HT-29 (cell line): ENCODE measurements at regions not wholly inside any gene's neighbourhood (a gene's known extent, or its start where the extent isn't known, plus 50 kb on each side); places are given as distances from the start of the nearest gene placed in this dataset.
A peak's percentile ranks its signal among the peaks of the same experiment; 100 is the strongest.

Experiments used
- DNase-seq: peaks from one replicate; pipeline ENCODE4 v3.0.0-alpha.2; 2015; ENCODE audit warnings: low spot score

DNA sequence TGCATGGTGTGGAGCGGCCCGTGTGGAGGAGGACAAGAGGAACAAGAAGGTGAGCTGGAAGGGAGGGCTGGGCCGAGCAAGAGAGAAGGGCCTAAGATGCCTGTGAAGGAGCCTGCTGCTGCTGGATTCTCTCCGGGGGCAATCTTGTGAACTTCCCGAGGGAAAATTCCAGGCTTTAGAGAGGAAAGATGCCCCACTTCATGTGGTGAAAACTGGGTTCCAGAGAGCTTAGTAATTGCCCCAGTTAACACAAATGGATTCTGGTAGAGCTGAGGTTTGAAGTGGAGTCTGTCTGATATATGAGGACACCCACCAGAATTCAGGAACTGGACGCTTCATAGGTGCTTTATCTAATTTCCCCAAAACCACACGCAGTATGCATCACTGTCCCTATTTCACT lies 114.1 kb upstream of the ZMIZ1 start:
- no peak for DNase-seq

DNA sequence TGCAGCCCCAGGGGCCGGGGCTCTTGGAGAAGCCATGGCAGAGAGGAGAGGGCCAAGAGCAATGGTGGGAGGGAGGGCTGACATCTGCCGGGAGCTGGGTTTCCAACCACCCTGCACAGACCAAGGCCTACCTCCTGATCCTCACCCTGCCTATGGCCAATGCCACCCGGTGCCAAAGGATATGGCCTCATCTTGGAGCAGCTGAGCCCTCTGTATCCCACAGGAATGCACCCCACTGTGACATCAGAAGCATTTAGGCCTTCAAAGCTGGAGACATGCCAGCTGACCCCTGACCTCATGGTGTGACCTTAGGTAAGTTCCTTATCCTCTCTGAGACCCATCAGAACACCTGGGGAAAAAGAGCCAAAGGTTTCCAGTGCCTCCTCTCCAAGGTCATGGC lies 113.6 kb upstream of the ZMIZ1 start:
- no peak for DNase-seq

DNA sequence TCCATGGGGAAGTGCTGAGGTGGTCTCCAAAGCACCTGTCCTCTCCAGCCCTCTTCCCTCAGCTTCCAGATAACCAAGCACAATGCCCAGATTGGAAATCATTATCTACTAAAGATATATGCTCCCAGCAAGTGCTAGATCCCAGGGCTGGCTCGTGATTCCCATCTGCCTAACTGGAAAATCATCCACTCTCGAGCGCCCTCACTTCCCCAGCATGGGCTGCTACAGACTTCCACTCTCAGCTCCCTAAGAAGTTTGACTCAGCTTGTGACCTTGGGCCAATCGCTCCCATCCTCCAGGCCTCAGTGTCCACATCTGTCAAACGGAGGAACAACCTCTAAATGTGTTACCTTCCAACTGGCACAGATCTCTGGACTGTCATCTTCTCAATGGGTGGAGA lies 112.4 kb upstream of the ZMIZ1 start:
- no peak for DNase-seq

DNA sequence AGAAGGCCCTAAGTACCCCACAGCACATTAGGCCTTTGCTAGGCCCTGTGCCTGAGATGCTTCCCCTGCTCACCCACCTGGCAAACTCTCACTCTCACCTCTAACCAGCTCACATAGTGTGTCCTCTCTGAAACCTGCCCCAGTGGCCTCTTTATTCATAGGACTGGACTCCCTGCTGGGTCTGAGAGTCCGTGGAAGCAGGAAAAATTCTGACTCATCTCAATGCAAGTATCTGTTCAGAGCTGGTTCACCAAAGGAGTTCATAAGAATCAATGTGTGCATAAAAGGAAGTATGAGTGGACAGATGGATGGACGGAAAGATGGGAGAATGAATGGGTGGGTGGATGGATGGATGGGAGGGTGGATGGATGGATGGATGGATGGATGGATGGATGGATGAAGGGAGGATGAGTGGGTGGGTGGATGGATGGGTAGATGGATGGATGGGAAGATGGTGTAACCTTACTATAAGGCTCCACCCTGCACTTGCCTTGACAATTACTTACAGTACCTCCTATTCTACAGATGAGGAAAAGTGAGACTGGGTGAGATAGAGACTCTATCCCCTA lies 111.2 kb upstream of the ZMIZ1 start:
- DNase-seq: no peak

DNA sequence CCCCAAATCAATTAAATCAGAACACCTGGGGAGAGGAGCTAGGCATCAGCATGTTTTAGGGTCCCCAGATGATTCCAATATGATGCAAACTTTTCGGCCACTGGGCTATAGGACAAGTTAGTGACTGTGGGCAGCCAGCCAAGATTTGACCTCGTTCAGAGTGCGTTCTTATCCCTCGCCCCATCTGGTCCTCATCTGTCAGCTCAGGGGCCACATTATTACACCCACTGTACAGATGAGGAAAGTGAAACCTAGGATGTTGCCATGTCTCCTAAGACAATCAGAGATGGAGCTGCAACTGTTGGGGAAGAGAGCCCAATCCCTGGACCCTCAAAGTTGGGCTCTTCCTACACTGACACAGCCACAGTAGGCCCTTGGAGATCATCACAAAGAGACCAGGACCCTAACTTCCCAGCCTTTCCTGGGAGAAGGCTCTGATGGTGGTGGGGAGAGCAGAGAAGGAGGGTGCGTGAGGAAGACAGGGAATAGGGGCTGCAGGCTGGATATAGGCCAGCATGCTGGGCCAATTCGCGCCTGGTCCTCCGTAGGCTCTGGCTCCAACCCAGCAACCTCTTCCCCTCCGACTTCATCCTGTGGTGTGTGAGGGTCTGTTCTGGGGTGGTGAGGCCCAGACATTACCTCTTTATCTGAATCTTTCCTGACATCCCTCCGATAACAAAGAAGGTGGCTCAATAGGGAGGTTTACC lies 109.4 kb upstream of the ZMIZ1 start:
- no peak for DNase-seq

DNA sequence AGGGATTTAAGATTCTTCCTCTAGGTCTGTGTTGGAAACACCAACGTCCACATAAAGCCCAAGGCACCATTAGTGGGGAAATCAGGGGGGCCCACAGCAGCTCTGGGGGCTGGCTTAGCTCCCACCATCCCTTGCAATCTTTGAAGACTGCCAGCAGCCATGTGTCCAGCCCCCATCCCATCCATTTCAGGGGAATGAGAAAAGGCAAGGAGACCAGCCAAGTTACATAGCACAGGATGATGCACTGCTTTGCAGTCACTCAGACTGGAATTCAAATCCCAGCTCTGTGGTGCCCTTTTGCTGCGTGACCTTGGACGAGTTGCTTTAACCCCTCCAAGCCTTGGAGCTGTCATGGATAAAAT lies 108.9 kb upstream of the ZMIZ1 start:
- DNase-seq: no peak

DNA sequence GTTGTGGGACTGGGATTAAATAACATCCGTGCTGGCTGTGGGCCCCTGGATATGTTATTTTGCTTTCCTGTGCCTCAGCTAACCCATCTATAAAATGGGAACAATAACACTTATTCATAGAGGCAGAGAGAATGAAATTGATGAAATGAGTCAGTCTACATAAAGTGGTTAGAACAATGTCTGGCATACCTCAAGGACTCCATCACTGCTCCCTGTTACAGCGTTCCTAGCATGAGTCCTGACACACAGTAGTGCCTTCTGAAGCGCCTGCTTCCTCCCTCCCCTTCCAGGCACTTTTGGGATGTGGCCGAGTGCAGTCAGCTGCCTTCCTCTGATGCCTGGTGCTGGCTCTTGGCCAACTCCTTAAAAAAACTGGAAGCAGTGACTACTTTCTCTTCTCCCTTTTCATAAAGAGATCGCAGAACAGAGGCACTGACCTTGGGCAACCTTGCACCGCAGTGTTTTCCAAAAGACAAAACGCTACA lies 108.4 kb upstream of the ZMIZ1 start:
- no peak for DNase-seq

DNA sequence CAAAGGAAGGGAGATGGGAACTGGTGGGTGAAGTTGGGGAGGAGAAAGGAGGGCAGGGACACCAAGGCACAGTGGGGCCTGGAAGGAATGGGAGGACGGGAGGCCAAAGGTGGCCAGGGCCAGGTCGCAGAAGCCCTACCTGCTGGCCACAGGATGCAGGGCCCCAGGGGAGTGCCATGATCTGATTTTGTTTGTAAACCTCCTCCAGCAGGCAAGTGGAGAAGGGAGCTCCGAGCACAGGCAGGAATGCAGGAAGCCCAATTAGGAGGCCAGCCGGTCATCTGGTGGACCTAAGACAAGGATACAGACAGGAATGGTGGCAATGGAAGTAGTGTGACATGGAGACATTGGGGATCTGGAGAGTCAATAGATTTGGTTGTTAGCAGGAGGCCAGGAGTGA lies 107.0 kb upstream of the ZMIZ1 start:
- DNase-seq: no peak

DNA sequence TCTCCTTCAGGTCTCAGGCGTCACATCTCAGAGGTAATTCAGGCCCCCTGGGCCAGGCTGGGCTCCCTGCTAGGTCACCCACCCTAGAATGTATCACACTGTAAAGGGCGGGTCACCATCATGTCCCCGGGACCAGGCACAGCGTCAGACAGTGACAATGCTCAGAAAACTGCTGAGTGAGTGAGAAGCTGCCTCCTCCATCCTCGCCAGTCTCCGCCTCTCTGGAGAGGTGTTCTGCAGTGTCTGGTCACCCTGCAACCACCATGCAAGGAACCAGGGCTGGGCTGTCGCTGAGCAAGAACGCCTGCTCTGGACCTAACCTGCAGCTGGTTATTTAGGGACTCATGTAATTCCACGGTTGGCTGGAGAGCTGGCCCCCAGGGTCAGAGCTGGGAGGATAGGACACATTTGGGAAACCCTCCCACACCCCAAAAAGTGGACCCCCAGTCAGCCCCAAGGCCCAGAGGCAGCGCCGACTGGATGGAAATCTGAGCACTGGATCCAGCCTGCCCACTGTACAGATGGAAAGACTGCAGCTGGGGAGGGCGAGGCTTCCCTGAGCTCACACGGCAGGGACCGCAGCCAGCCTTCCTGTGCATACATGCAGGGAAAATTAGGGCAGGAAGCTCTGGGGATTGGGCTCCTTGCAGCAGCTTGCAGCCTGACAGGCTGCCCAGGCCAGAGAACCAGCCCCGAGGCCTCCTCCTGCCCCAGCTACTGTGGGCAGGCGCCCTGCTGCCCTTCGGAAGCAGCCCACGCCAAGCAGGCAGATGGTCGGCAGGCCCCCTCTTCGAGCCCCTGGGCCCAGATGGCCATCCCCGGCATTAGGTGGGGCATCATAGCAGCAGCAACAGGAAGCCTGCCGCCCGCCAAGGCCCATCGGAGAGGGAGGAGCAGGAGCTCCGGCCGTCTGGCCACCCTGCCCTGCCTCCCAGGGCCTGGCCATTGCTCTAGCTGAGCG lies 105.4 kb upstream of the ZMIZ1 start:
- no peak for DNase-seq

DNA sequence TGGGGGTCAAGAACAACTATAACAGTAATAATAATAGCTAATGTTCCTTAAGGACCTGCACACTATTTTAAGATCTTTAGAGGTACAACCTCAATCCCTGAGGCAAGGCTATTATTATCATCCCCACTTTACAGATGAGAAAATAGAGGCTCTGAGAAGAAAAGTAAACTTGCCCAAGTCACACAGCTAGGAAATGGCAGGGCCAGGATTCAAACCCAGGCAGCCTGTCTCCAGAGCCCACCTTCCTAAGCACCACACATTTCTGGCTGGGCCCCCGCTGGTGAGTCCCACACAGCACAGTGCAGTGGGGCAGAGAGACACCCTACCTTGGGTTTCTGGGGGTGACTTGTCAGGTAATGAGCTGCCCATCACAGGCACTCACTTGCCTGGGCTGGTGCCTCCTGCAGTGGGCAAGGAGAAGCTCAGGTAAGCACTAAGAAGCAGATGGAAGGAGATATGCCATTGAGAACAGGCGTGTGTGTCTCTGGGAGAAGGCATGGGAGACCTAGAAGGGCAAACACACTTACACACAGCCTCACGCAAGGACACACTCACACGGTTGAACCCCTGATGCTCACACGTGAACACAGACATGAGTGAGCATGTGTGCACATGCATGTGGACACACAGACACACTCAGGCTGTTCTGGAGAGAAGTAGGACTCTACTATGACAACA lies 104.4 kb upstream of the ZMIZ1 start:
- no peak for DNase-seq

DNA sequence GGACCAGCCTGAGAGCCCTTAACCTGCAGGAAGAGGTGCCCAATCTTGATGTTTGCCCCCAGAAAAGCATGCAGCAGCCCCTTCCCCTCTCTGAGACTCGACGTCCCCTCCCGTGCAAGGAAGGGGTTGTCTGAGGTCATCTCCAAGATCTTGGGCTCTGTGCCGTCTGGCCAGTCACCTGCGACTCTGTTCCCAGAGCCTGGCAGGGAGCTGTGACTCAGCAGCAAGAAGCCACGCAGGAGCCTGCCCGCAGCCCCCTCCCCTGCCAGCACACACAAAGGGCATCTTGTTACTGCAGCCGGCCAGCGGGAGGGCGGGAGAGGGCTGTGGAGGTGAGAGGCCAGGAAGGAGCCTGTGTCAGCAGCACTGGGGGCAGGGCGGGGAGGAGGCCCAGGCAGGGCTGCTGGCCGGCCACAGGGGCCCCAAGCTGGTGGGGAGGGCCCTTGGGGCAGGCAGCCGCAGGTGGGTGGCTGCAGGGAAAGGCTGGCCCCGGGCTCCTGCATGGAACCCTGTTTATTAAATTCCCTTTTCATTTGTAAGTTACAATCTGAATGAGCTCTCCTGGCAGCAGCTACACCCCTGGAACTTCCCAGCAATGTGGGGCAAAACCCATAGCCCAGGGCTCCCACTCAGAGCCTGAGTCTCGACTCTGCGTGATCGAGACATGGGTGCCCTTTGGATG lies 103.7 kb upstream of the ZMIZ1 start:
- DNase-seq: peak; percentile 91

DNA sequence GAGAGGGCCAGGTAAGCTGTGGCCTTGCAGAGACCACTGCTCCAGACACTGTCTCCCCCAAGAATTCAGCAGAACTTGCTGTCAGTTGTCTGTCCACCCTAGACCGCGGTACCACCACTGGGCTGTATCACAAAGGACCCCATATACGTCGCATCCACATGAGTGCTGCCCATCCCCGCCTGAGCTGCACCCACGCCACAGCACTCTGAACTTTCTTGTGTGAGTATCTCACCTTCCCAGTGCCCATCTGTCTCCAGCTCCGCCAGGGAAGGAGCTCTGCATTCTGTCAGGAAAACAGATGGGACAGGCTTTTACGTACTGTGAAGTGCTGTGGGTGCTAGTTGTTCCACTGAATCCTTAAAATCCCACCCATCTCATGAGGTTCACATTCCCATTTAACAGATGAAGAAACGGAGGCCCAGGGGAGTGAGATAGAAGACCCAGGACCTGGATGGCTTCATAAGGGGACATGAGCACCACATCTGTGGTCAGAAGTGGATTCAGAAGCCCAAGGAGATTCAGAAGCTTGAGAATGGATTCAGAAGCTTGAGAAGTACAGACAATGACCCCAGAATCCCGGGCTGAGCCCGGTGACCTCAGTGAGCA lies 102.5 kb upstream of the ZMIZ1 start:
- DNase-seq: no peak

DNA sequence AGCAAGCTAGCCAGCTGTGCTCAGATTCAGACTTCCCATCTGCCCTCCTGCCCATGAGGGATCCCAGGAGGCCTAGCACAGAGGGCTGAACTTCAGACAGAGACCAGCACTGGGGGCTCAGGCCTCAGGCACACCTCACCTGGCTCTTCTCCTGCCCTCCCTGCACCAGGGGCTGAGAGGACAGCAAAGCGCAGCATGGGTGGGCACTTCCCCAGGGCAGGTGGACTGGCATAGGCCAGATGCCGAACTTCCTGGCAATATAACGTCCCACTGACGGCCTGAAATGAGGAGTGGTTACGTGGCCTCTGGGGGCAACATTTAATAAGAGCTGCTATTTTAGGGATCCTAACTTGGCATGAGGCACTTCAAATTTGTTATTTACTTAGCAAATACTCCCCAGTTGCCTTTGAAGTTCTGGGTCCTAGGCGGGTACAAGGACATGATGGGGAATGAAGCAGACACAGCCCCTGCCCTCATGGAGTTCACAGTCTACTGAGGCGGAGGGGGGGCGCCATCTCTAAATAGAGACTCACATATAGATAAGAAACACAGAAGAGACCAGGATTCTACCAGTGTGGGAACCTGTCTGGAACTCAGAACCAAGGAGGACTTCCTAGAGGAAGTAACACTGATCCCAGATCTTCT lies 101.8 kb upstream of the ZMIZ1 start:
- DNase-seq: no peak

DNA sequence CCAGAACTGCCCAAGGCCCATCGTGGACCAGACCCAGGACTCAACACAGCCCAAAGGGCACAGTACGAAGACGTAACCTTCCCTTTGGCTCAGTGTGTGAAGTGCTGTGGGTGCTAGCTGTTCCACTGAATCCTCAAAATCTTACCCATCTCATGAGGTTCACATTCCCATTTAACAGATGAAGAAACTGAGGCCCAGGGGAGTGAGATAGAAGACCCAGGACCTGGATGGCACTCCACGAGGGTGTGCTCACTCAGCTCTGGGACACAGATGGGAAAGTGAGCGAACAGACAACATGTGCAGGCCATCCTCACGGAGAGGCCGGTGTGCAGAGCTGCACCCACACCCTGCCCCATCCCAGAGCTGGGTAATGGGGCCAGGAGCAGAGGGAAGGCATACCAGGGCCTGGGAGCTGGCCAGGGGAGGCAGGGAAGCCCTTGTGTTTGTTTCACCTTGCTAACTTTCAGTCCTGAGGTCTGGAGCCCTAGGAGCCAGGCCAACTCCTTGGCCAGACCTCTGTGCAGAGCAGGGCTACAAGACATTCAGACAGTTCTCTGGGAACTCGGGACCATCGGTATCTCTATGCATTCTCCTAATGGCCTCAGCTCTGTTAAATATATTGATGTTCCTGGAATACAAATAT lies 100.3 kb upstream of the ZMIZ1 start:
- no peak for DNase-seq

DNA sequence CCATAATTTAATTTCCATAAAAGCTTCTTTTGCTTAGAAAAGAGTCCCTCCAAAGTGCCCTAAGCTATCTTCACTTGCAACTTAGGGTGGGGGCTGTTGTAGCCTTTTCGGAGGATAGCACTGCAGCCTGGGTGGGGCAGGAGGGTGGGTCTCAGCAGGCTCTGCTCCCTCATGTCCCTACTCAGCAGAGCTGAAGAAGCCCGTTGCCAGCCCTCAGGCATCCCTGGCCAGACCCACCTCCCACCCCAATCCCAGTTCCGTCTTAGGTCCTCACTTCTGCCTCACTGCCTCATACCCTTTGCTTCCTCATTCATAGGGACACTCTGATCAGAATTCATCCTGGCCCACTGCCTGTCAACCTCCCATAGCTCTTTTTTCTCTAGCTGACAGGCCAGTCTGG lies 99.8 kb upstream of the ZMIZ1 start:
- no peak for DNase-seq

DNA sequence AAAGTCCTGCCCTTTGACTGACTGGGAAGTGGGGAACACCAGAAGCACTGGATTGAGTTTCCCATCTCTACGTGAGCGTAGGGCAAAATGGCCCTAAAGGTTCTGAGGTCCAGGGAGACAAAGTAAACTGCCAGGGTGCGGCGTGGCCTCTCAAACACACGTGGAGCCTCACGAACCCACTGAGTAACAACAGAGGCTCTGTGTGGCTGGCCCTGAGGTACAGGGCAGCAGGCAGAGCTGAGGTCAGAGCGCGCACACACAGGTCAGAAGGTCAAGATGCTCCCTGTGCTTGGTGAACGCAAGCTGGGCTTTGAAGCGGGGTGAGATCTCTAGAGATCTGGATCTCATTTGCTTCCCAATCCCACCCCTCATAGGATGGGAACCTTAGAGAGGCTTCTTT lies 99.0 kb upstream of the ZMIZ1 start:
- DNase-seq: no peak

DNA sequence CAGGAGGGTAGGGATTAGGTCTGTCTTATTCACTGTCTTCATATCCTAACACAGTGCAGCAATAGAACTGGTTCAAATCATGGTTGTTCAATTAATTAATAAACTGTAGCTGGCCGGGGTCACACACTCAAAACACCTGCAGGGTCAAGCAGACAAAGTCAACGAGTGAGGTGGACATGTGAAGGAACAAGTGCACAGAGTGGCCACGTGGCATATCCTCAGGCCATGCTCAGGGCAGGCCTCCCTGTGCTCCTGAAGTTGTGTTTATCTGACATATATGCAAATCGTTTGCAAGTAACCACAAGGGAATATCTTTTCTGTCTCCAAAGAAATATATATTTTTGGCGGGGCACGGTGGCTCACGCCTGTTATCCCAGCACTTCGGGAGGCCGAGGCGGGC lies 98.5 kb upstream of the ZMIZ1 start:
- DNase-seq: no peak

DNA sequence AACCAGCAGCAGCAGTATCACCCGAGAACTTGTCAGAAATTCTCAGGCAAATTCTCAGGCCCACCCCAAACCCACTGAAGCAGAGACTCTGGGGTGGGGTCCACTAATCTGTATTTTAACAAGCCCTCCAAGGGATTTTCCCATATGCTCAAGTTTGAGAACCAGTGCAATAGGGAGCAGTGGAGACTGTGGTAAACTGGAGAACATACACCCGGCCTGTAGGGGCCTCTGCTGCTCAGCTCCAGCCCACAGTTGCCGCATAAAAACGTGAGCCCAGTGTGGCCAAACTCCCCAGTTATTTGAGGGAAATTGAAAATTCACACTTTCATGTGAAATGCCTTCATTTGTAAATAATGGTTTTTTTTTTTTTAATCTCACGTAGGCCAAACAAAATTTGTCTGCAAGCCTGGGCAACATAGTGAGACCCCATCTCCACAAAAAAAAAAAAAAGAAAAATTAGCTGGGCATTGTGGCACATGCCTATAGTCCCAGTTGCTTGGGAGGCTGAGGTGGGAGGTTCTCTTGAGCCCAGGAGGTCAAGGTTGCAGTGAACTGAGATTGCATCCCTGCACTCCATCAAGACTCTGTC lies 97.6 kb upstream of the ZMIZ1 start:
- DNase-seq: no peak

DNA sequence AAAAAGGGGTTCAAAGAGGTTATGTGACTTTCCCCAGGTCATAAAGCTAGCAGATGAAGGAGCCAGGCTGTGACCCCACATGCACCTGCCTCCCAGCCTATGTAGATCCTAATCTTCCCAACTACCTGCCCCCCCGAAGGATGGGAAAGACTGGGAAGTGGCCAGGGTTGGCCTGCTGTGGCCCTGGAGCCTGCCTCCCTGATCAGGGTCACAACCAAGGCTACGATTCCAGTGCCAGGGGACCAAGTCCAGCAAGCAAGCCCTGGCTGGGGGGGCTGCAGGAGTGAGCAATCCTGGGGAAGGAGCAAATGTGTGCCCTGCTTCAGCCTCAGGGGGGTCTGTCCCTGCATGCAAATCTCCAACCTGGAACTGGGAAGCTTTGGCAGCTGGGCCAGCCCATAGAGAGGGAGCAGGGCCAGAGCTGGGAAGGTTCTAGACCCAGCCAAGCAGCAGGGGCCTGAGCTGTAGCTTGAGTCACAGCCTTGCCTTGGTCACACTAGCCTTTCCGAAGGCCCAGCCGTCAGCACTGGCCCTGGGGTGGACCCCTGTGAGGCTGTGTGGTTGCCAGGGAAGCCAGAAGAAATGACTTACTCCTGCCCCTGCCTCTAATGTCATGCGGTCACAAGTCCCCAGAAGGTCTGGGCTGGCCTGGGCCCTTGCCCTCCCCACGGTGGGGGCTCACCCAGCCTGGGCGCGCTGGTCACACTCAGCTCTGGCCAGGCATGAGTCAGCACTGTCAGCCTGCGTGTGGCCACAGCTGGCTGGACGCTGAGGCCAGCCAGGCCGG lies 96.4 kb upstream of the ZMIZ1 start:
- no peak for DNase-seq
